ENCODE measurements at regions not wholly inside any gene's neighbourhood (a gene's known extent, or its start where the extent isn't known, plus 50 kb on each side); places are given as distances from the start of the nearest gene placed in this dataset.

GRCh38 chr3:24952388-24952787, 457.7 kb upstream of the THRB start:
- no peak overlapping the region for H3K27ac ChIP-seq (ENCODE audit: low read depth, low read length)
- peaks cover 0 to 12% (median 0%) of the 10 kb centered on the region in 5 donors for H3K4me1 ChIP-seq (ENCODE audit: control insufficient read depth in 5 of 5, insufficient read depth in 5 of 5, low read length in 5 of 5)
- H3K36me3 ChIP-seq (ENCODE audit: control insufficient read depth in 5 of 5, insufficient read depth in 5 of 5, low read length in 5 of 5) = no peaks in the 10 kb centered on the region

DNA sequence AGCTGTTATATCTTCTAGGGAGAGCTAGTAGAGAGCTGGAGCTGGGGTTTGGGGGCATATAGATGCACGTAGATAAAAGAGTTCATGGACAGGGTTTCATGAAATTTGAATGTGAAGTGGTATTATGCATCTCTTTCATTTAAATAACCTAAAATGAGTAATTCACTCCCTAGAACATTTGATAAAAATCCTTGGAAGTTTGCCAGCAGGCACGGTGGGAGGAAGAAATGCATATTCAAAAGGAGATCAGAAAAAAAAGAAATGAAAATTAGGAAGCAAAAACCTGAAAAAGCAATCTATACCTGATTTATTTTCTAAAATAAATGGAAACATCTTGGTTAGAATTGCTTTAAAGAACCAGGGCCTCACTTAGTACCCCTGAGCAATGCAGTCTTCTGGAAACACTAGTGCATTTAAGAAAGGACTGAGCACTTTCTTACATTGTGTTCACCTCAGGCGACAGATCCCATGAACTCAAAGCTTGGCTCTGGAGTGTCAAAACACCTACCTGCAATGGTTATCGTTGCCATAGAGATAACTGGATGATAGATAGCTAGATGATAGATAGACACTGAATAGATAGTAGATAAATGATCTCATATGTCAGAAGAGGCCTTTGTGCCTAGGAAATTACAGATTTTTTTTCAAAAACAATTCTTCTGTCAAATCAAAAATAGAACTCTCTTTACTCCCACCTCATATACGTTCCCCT, 458.6 kb upstream of the THRB start:
- no peak overlapping the region for H3K9ac ChIP-seq (ENCODE audit: low read length in 5 of 5)
- H3K4me1 ChIP-seq (ENCODE audit: control insufficient read depth in 5 of 5, insufficient read depth in 5 of 5, low read length in 5 of 5) = peaks cover 0 to 12% (median 0%) of the 10 kb centered on the region in 5 donors

More at GRCh38 chr3:24952388-24952787, 457.7 kb upstream of the THRB start:
- H3K9ac ChIP-seq (ENCODE audit: low read length in 5 of 5) = no peak overlapping the region
- H3K27me3 ChIP-seq (ENCODE audit: control insufficient read depth in 5 of 5, insufficient read depth in 4 of 5, low read length in 5 of 5) = no peaks in the 10 kb centered on the region
- H3K4me3 ChIP-seq (ENCODE audit: low read depth in 1 of 5, low read length in 5 of 5) = no peak overlapping the region
- no peaks in the 10 kb centered on the region for H3K9me3 ChIP-seq (ENCODE audit: control insufficient read depth in 5 of 5, low read length in 5 of 5)

DNA sequence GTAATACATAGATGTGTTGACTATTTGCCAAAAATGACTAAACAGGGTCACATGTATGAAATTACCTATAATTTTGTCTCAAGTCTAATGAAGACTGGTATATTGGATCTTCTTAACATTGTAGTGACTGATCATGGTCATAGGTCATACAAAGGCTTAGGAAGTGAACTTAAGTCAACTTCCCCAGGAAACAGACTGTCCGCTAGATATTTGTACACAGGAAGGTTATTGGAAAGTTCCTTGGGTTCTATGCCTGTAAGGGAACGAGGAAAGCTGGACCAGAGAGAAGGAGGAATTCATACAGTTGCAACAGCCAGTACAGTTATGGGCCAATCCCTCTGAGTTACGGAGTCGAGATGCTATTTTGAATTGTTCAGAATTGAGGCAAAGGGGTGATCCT, 462.0 kb upstream of the THRB start:
- Histone ChIP-seq H3K27me3 (ENCODE audit: control insufficient read depth in 5 of 5, insufficient read depth in 4 of 5, low read length in 5 of 5) (no peaks in the 10 kb centered on the region), H3K36me3 (ENCODE audit: control insufficient read depth in 5 of 5, insufficient read depth in 5 of 5, low read length in 5 of 5) (no peaks in the 10 kb centered on the region), H3K4me1 (ENCODE audit: control insufficient read depth in 5 of 5, insufficient read depth in 5 of 5, low read length in 5 of 5) (peaks cover 0 to 12% (median 0%) of the 10 kb centered on the region in 5 donors), H3K27ac (ENCODE audit: low read depth, low read length) (no peak overlapping the region), H3K9me3 (ENCODE audit: control insufficient read depth in 5 of 5, low read length in 5 of 5) (peaks cover 0 to 8% (median 4%) of the 10 kb centered on the region in 5 donors), H3K4me3 (ENCODE audit: low read depth in 1 of 5, low read length in 5 of 5) (no peak overlapping the region), H3K9ac (ENCODE audit: low read length in 5 of 5) (no peak overlapping the region)

More for the DNA sequence above, 458.6 kb upstream of the THRB start:
- Histone ChIP-seq H3K27ac (ENCODE audit: low read depth, low read length) (no peak overlapping the region), H3K9me3 (ENCODE audit: control insufficient read depth in 5 of 5, low read length in 5 of 5) (no peaks in the 10 kb centered on the region), H3K36me3 (ENCODE audit: control insufficient read depth in 5 of 5, insufficient read depth in 5 of 5, low read length in 5 of 5) (no peaks in the 10 kb centered on the region), H3K4me3 (ENCODE audit: low read depth in 1 of 5, low read length in 5 of 5) (no peak overlapping the region), H3K27me3 (ENCODE audit: control insufficient read depth in 5 of 5, insufficient read depth in 4 of 5, low read length in 5 of 5) (no peaks in the 10 kb centered on the region)

DNA sequence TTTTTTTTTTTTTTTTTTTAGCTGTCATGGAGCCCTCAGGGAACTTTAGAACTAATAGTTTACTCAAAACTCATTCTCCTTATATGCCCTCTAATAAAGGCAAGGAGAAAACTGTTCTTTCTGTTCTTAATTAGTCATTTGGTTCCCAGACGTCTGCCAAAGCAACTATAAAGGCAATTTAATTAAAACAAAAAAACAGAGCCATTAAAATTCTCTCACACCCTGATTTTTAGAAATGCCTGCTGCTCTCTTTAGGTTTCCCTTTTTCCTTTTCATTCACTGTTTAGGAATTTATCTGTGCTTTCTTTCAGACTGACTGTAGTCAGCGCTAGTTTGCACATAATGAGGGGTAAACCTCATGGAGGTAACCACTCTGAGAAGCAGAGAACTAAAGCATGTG, 463.6 kb upstream of the THRB start:
- Histone ChIP-seq H3K4me1 (ENCODE audit: control insufficient read depth in 5 of 5, insufficient read depth in 5 of 5, low read length in 5 of 5) (peaks cover 0 to 12% (median 0%) of the 10 kb centered on the region in 5 donors), H3K4me3 (ENCODE audit: low read depth in 1 of 5, low read length in 5 of 5) (no peak overlapping the region), H3K27me3 (ENCODE audit: control insufficient read depth in 5 of 5, insufficient read depth in 4 of 5, low read length in 5 of 5) (no peaks in the 10 kb centered on the region), H3K9me3 (ENCODE audit: control insufficient read depth in 5 of 5, low read length in 5 of 5) (peaks cover 0 to 8% (median 4%) of the 10 kb centered on the region in 5 donors), H3K36me3 (ENCODE audit: control insufficient read depth in 5 of 5, insufficient read depth in 5 of 5, low read length in 5 of 5) (no peaks in the 10 kb centered on the region), H3K27ac (ENCODE audit: low read depth, low read length) (no peak overlapping the region), H3K9ac (ENCODE audit: low read length in 5 of 5) (no peak overlapping the region)

DNA sequence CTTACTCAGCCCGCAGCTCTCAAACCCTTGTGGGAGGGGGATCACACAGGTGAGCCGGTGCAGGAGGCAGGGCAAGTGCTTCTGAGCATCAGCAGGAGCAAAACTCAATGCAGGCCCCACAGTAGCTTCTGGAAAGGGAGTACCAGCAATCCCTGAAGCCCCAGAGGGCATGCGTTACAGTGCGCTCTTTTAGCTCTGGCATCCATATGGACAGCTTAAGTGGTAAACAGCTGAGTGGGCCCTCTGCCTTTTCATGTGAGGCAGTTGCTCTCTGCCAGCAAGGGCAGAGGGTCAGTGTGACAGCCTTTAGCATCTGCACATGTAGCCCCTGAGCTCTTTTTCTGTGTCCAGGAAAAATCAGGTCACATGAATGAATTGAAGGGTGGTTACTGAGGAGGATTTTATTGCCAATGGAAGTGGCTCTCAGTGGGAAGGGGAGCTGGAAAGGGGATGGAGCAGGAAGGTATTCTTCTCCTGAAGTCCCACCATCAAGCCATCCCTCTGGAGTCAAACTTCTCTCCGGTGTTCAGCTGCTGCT, 464.3 kb upstream of the THRB start:
- Histone ChIP-seq H3K4me1 (ENCODE audit: control insufficient read depth in 5 of 5, insufficient read depth in 5 of 5, low read length in 5 of 5) (peaks cover 0 to 12% (median 0%) of the 10 kb centered on the region in 5 donors), H3K9ac (ENCODE audit: low read length in 5 of 5) (no peak overlapping the region), H3K27me3 (ENCODE audit: control insufficient read depth in 5 of 5, insufficient read depth in 4 of 5, low read length in 5 of 5) (no peaks in the 10 kb centered on the region), H3K36me3 (ENCODE audit: control insufficient read depth in 5 of 5, insufficient read depth in 5 of 5, low read length in 5 of 5) (no peaks in the 10 kb centered on the region), H3K4me3 (ENCODE audit: low read depth in 1 of 5, low read length in 5 of 5) (no peak overlapping the region), H3K9me3 (ENCODE audit: control insufficient read depth in 5 of 5, low read length in 5 of 5) (peaks cover 0 to 8% (median 4%) of the 10 kb centered on the region in 5 donors), H3K27ac (ENCODE audit: low read depth, low read length) (no peak overlapping the region)

- no peaks in the 10 kb centered on the region for H3K27me3 ChIP-seq (ENCODE audit: control insufficient read depth in 5 of 5, insufficient read depth in 4 of 5, low read length in 5 of 5)
- no peak overlapping the region for H3K27ac ChIP-seq (ENCODE audit: low read depth, low read length)
- H3K4me1 ChIP-seq (ENCODE audit: control insufficient read depth in 5 of 5, insufficient read depth in 5 of 5, low read length in 5 of 5) = no peaks in the 10 kb centered on the region
- no peak overlapping the region for H3K9ac ChIP-seq (ENCODE audit: low read length in 5 of 5)
- H3K9me3 ChIP-seq (ENCODE audit: control insufficient read depth in 5 of 5, low read length in 5 of 5) = peaks cover 0 to 6% (median 1%) of the 10 kb centered on the region in 5 donors
- no peak overlapping the region for H3K4me3 ChIP-seq (ENCODE audit: low read depth in 1 of 5, low read length in 5 of 5)
- no peaks in the 10 kb centered on the region for H3K36me3 ChIP-seq (ENCODE audit: control insufficient read depth in 5 of 5, insufficient read depth in 5 of 5, low read length in 5 of 5)
Measured at GRCh38 chr3:24963762-24964625, 464.1 kb upstream of the RARB start.

DNA sequence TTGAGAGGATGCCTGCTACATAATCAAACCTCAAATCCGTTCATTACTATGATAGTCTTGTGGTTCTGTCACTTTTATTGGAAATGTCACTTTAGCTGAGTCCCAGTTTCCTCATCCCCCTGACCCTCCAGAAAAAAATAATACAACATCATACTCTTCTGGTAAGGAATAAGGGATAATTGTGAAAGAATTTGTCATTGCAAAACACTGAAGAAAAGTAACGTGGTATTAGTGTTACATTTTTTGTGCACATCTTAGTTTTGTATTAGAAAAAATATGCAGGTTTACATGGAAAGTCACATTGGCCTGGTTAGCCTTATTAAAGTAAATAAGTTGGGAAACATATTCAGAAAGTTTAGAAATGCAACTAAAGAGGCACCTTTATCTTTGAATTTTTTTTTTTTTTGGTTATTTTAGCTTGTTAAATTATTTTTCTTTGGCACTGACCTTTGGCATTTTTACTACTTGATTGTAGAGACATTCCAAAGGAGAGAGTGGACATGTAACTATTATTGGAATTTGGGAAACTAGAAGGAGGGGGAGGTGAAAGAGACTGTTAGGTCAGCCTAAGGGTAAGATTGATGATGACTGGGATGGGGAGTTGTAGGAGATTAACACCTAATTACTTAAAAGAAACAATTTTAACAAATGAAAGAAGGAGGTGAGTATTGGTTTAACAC, 462.2 kb upstream of the RARB start:
- Histone ChIP-seq H3K27ac (ENCODE audit: low read depth, low read length) (no peak overlapping the region), H3K36me3 (ENCODE audit: control insufficient read depth in 5 of 5, insufficient read depth in 5 of 5, low read length in 5 of 5) (no peaks in the 10 kb centered on the region)

GRCh38 chr3:24968036-24968435, 460.0 kb upstream of the RARB start:
- no peaks in the 10 kb centered on the region for H3K36me3 ChIP-seq (ENCODE audit: control insufficient read depth in 5 of 5, insufficient read depth in 5 of 5, low read length in 5 of 5)
- no peaks in the 10 kb centered on the region for H3K9me3 ChIP-seq (ENCODE audit: control insufficient read depth in 5 of 5, low read length in 5 of 5)
- no peaks in the 10 kb centered on the region for H3K27me3 ChIP-seq (ENCODE audit: control insufficient read depth in 5 of 5, insufficient read depth in 4 of 5, low read length in 5 of 5)
- no peak overlapping the region for H3K9ac ChIP-seq (ENCODE audit: low read length in 5 of 5)
- H3K4me1 ChIP-seq (ENCODE audit: control insufficient read depth in 5 of 5, insufficient read depth in 5 of 5, low read length in 5 of 5) = no peaks in the 10 kb centered on the region
- no peak overlapping the region for H3K27ac ChIP-seq (ENCODE audit: low read depth, low read length)
- H3K4me3 ChIP-seq (ENCODE audit: low read depth in 1 of 5, low read length in 5 of 5) = no peak overlapping the region

More for the DNA sequence above, 462.2 kb upstream of the RARB start:
- Histone ChIP-seq H3K9ac (ENCODE audit: low read length in 5 of 5) (no peak overlapping the region), H3K27me3 (ENCODE audit: control insufficient read depth in 5 of 5, insufficient read depth in 4 of 5, low read length in 5 of 5) (no peaks in the 10 kb centered on the region), H3K4me3 (ENCODE audit: low read depth in 1 of 5, low read length in 5 of 5) (no peak overlapping the region), H3K4me1 (ENCODE audit: control insufficient read depth in 5 of 5, insufficient read depth in 5 of 5, low read length in 5 of 5) (no peaks in the 10 kb centered on the region), H3K9me3 (ENCODE audit: control insufficient read depth in 5 of 5, low read length in 5 of 5) (no peaks in the 10 kb centered on the region)

GRCh38 chr3:24972491-24972890, 455.6 kb upstream of the RARB start:
- Histone ChIP-seq H3K4me3 (ENCODE audit: low read depth in 1 of 5, low read length in 5 of 5) (no peak overlapping the region), H3K27ac (ENCODE audit: low read depth, low read length) (no peak overlapping the region), H3K27me3 (ENCODE audit: control insufficient read depth in 5 of 5, insufficient read depth in 4 of 5, low read length in 5 of 5) (no peaks in the 10 kb centered on the region), H3K4me1 (ENCODE audit: control insufficient read depth in 5 of 5, insufficient read depth in 5 of 5, low read length in 5 of 5) (no peaks in the 10 kb centered on the region), H3K36me3 (ENCODE audit: control insufficient read depth in 5 of 5, insufficient read depth in 5 of 5, low read length in 5 of 5) (no peaks in the 10 kb centered on the region), H3K9me3 (ENCODE audit: control insufficient read depth in 5 of 5, low read length in 5 of 5) (no peaks in the 10 kb centered on the region), H3K9ac (ENCODE audit: low read length in 5 of 5) (no peak overlapping the region)
